ENCODE measurements at regions not wholly inside any gene's neighbourhood (a gene's known extent, or its start where the extent isn't known, plus 50 kb on each side); places are given as distances from the start of the nearest gene placed in this dataset.

DNA sequence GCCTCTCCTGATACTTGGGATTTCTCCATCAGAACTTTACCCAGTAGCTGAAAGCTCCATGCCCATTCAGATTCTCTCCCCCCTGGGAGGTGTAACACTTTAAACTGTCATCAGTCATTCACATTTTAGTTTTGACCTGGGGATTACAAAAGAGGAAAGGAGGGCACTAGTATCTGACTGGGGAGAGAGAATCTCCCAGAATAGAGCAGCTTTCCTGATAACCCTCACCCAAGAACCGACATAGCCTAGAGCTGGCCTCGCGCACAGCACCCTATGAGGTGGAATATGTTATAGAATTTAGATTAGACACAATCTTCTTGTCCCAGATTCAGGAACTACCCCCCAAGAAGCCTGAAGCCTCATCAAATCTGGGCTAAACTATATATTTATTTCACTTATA, 950.2 kb upstream of the TENM3 start:
- no peak for TF ChIP-seq ZFX (IDR thresholded peaks at IDR 0.05)
- TF ChIP-seq, protein P1, sequence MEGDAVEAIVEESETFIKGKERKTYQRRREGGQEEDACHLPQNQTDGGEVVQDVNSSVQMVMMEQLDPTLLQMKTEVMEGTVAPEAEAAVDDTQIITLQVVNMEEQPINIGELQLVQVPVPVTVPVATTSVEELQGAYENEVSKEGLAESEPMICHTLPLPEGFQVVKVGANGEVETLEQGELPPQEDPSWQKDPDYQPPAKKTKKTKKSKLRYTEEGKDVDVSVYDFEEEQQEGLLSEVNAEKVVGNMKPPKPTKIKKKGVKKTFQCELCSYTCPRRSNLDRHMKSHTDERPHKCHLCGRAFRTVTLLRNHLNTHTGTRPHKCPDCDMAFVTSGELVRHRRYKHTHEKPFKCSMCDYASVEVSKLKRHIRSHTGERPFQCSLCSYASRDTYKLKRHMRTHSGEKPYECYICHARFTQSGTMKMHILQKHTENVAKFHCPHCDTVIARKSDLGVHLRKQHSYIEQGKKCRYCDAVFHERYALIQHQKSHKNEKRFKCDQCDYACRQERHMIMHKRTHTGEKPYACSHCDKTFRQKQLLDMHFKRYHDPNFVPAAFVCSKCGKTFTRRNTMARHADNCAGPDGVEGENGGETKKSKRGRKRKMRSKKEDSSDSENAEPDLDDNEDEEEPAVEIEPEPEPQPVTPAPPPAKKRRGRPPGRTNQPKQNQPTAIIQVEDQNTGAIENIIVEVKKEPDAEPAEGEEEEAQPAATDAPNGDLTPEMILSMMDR (conservative IDR thresholded peaks at IDR 0.05) = no peak
- H3K27ac ChIP-seq = no peak overlapping the region

GRCh38 chr4:181293541-181293940, 949.7 kb upstream of the TENM3 start:
- no peak overlapping the region for H3K27ac ChIP-seq
- TF ChIP-seq, protein P1 (conservative IDR thresholded peaks at IDR 0.05) = no peak
- TF ChIP-seq ZFX (IDR thresholded peaks at IDR 0.05) = no peak

DNA sequence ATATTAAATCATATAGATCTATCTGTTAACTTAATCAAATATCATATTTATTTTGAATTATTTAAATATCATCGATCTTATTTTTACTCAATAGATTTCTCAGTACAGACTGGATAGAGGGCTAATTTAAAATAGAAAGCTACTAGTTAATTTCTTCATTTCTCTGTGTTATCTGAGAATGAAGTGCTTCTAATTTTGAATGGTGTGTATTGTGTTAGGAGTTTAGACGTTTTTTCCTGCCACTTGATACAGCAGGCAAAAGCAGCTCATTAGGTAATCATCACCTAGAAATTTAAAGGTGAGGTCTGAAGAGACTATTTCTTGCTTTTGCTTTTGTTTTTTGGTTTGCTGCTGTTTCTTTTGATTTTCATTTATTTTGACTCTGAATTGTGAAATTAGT, 948.8 kb upstream of the TENM3 start:
- TF ChIP-seq, protein P1 (conservative IDR thresholded peaks at IDR 0.05) = no peak
- no peak for TF ChIP-seq ZFX (IDR thresholded peaks at IDR 0.05)

DNA sequence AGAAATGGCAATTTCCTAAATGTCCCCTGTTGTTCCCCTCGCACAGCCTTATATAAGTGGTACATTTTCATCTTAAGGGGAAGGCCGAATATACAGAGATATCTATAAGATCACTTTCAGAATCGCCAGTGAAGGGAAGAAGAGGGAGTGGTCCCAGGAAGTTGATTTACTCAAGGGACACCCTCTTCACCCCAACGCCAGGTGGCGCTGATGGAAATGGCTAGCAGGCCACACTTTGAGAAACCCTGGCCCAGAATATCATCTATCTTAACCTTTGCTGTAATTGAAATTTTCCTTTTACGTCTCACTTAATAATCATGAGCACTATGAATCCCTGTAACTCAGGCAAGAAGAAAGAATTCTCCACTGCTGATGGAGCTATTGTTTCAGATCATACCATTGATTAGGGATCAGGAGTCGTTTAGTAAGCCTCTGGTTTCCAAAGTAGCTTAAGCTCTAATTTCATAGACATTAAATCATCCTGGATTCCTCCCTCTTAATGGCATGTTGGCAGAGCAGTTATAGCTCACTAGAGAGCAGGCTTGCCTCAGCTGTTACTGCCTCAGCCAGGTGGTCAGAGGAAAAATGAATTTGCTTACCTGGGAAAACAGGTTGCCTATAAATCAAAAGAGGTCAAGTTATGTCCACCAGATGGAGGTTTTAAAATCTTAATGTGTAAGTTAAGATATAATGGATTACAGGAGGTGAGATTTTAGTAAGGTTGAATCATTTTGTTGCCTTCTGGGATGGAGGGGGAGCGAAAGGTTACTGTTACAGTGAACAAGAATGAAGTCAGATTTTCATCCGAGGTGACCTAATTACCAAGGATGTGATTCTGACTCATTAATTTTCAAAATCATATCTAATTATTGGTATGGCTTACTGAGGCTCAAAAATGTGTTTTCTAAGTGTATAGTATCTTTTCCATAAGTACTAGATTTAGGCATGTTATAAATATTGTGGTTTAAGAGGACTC, 941.2 kb upstream of the TENM3 start:
- TF ChIP-seq, protein P1 (conservative IDR thresholded peaks at IDR 0.05) = peak; percentile 79
- no peak for TF ChIP-seq ZFX (IDR thresholded peaks at IDR 0.05)
- no peak overlapping the region for H3K27ac ChIP-seq

More for the DNA sequence above, 948.8 kb upstream of the TENM3 start:
- H3K27ac ChIP-seq = no peak overlapping the region

DNA sequence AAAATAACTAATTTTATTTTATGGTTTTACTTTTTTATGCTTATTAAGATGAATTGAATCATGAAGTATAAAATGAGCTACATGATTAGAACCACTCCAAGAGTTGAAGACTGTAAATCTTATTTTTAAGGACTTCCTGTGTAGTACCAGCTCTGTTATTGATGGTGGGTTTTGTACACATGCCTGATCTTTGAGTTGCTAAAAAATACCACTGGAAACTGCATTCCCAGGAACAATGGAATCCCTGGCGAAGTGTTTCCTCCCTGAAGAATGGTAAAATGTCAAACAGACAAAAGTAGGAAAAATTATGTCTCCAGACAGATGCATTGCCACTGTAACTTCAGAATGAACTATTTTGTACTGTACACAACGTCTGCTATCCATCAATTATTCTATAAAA, 935.4 kb upstream of the TENM3 start:
- no peak for TF ChIP-seq ZFX (IDR thresholded peaks at IDR 0.05)
- TF ChIP-seq, protein P1 (conservative IDR thresholded peaks at IDR 0.05) = no peak
- H3K27ac ChIP-seq = no peak overlapping the region

GRCh38 chr4:181308476-181309312, 934.5 kb upstream of the TENM3 start:
- no peak overlapping the region for H3K27ac ChIP-seq
- TF ChIP-seq, protein P1 (conservative IDR thresholded peaks at IDR 0.05) = no peak
- no peak for TF ChIP-seq ZFX (IDR thresholded peaks at IDR 0.05)

- no peak overlapping the region for H3K27ac ChIP-seq
- TF ChIP-seq ZFX (IDR thresholded peaks at IDR 0.05) = no peak
- TF ChIP-seq, protein P1 (conservative IDR thresholded peaks at IDR 0.05) = no peak
Measured at GRCh38 chr4:181312066-181312465, 931.1 kb upstream of the TENM3 start.

Data from C4-2B (cell line).